KMS-11 (cell line): ENCODE measurements at regions not wholly inside any gene's neighbourhood (a gene's known extent, or its start where the extent isn't known, plus 50 kb on each side); places are given as distances from the start of the nearest gene placed in this dataset.

Experiments
- H2AFZ ChIP-seq: fragments of 200-600 bp; sonication (generic); 2 replicates; pipeline ENCODE4 v1.6.1; 2016; ENCODE audit warnings: antibody characterized with exemption, mixed run types, low read depth
- H3K27ac ChIP-seq: fragments of 200-600 bp; sonication (generic); 2 replicates; pipeline ENCODE4 v1.6.1; 2016; ENCODE audit warnings: mild to moderate bottlenecking, mixed run types
- H3K27me3 ChIP-seq: fragments of 200-600 bp; sonication (generic); 2 replicates; pipeline ENCODE4 v1.6.1; 2017; ENCODE audit warnings: mild to moderate bottlenecking, low read depth, mixed run types, moderate library complexity; ENCODE audit not compliant: insufficient read depth
- H3K36me3 ChIP-seq: fragments of 200-600 bp; sonication (generic); 2 replicates; pipeline ENCODE4 v1.6.1; 2017; ENCODE audit warnings: mild to moderate bottlenecking, mixed run types; ENCODE audit not compliant: insufficient read depth
- H3K4me1 ChIP-seq: fragments of 200-600 bp; sonication (generic); 2 replicates; pipeline ENCODE4 v1.6.1; 2016; ENCODE audit warnings: mild to moderate bottlenecking, low read depth, mixed run types; ENCODE audit not compliant: poor library complexity, severe bottlenecking
- H3K4me2 ChIP-seq: fragments of 200-600 bp; sonication (generic); 2 replicates; pipeline ENCODE4 v1.7.0; 2016; ENCODE audit warnings: mild to moderate bottlenecking, mixed run types
- H3K4me3 ChIP-seq: fragments of 200-600 bp; sonication (generic); IDR thresholded peaks from 2 replicates; pipeline ENCODE4 v1.6.1; 2017; ENCODE audit warnings: low read depth, low read length, mixed read lengths; ENCODE audit not compliant: insufficient read depth
- H3K79me2 ChIP-seq: fragments of 200-600 bp; sonication (generic); 2 replicates; pipeline ENCODE4 v1.6.1; 2016; ENCODE audit warnings: low read depth, mixed run types; ENCODE audit not compliant: insufficient read depth
- H3K9ac ChIP-seq: fragments of 200-600 bp; sonication (generic); 2 replicates; pipeline ENCODE4 v1.6.1; 2016; ENCODE audit warnings: mild to moderate bottlenecking, mixed run types
- H4K20me1 ChIP-seq: fragments of 200-600 bp; sonication (generic); 2 replicates; pipeline ENCODE4 v1.6.1; 2016; ENCODE audit warnings: mild to moderate bottlenecking, mixed run types; ENCODE audit not compliant: insufficient read depth
- TF ChIP-seq, protein P1 (sequence below): fragments of 200-600 bp; sonication (generic); conservative IDR thresholded peaks from 2 replicates; pipeline ENCODE4 v1.6.1; 2017; ENCODE audit warnings: low read depth, mild to moderate bottlenecking, antibody characterized with exemption, low read length, moderate library complexity, mixed read lengths

DNA sequence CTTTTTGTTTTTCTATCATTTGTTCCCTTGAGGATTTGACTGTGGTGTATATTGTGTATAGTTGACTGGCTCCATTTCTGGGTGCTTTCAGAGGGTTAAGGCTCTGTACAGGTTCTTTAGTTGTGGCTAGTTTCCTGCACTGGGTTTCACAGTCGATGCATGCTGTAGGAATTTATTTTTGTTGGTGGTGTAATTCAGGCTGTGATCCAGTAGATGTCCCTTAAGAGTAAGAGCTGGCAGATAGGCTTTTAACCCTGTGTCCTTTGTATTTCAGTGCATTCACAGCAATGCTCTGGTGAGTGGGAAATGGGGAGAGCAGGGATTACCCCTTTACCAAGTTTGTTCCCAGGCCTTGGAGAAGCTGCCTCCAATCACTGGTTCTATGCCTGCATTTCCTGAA lies 112.9 kb downstream of the SPATA31D1 start:
- TF ChIP-seq, protein P1, sequence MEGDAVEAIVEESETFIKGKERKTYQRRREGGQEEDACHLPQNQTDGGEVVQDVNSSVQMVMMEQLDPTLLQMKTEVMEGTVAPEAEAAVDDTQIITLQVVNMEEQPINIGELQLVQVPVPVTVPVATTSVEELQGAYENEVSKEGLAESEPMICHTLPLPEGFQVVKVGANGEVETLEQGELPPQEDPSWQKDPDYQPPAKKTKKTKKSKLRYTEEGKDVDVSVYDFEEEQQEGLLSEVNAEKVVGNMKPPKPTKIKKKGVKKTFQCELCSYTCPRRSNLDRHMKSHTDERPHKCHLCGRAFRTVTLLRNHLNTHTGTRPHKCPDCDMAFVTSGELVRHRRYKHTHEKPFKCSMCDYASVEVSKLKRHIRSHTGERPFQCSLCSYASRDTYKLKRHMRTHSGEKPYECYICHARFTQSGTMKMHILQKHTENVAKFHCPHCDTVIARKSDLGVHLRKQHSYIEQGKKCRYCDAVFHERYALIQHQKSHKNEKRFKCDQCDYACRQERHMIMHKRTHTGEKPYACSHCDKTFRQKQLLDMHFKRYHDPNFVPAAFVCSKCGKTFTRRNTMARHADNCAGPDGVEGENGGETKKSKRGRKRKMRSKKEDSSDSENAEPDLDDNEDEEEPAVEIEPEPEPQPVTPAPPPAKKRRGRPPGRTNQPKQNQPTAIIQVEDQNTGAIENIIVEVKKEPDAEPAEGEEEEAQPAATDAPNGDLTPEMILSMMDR = peak; percentile 72
- no peak overlapping the region for H3K27ac ChIP-seq
- no peak overlapping the region for H3K9ac ChIP-seq
- H2AFZ ChIP-seq = no peak overlapping the region
- no peaks in the 10 kb centered on the region for H3K36me3 ChIP-seq
- no peaks in the 10 kb centered on the region for H3K27me3 ChIP-seq
- no peak overlapping the region for H3K4me3 ChIP-seq
- no peaks in the 10 kb centered on the region for H4K20me1 ChIP-seq
- peak overlapping the region; percentile 42 for H3K4me2 ChIP-seq
- H3K79me2 ChIP-seq = peaks cover 92% of the 10 kb centered on the region
- H3K4me1 ChIP-seq = peaks cover 57% of the 10 kb centered on the region

DNA sequence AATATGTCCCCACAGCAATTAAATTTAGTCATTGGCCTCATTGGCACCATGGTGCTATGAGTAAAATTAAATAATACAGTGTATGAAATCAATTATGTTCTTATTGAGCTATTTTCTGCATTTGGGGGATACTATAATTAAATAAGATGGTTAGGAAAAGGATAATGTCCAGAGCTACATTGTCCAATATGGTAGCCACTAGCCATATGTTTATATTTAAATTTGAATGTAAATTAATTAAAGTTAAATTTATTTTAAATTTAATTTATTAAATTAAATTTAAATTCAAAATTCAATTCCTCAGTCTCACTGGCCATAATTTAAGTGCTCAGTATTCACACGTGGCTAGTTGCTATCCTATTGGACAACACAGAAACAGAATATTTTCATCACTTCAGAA lies 115.7 kb downstream of the SPATA31D1 start:
- no peak overlapping the region for H3K4me3 ChIP-seq
- H3K27me3 ChIP-seq = no peaks in the 10 kb centered on the region
- H3K9ac ChIP-seq = no peak overlapping the region
- no peaks in the 10 kb centered on the region for H3K36me3 ChIP-seq
- H4K20me1 ChIP-seq = no peaks in the 10 kb centered on the region
- H3K4me1 ChIP-seq = peaks cover 76% of the 10 kb centered on the region
- no peak overlapping the region for H2AFZ ChIP-seq
- TF ChIP-seq, protein P1 = no peak
- H3K27ac ChIP-seq = no peak overlapping the region
- H3K79me2 ChIP-seq = peaks cover 73% of the 10 kb centered on the region
- H3K4me2 ChIP-seq = no peak overlapping the region

DNA sequence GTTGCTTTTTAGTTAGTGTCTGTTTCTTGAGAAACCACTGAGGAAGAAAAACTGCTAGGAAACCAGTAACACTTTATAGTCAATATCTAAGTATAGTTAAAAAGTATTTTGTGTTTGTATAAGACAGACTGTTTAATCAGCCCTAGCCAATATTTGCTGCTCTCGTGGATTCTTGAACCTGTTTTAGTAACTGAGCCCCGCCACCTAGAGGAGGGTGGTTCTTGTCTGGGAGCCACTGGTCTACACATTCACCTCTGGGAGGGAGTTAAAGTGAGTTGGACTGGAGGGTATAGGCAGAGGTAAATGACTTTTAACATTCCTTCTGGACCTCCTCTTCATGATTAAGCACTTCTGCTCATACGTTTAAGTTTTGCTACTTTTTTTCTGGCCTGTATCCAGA lies 117.2 kb downstream of the SPATA31D1 start:
- TF ChIP-seq, protein P1 = no peak
- no peak overlapping the region for H2AFZ ChIP-seq
- H3K79me2 ChIP-seq = peaks cover 63% of the 10 kb centered on the region
- no peaks in the 10 kb centered on the region for H3K36me3 ChIP-seq
- no peaks in the 10 kb centered on the region for H4K20me1 ChIP-seq
- no peak overlapping the region for H3K27ac ChIP-seq
- no peak overlapping the region for H3K4me3 ChIP-seq
- H3K27me3 ChIP-seq = no peaks in the 10 kb centered on the region
- 0 out of 2 replicates have a peak overlapping the region, but pooled peaks have one; percentile 1 for H3K4me2 ChIP-seq
- no peak overlapping the region for H3K9ac ChIP-seq
- peaks cover 68% of the 10 kb centered on the region for H3K4me1 ChIP-seq

DNA sequence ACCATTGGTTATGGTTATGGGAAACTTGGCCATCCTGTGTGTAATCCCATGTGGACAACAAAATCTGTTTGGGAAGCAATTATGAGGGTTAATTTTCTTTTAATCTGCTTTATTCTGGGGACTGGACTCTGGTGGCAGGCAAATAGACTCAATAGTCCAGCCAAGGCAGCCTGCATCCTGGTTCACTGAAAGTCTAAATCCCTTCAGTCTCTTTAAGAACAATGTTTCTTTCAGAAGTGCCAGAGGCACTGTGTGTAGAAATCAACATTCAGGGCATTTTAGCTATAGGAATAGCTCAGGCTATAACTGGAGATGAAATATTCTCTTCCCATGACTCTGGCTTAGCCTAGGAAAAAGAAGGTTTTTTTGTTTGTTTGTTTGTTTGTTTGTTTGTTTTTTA lies 118.0 kb downstream of the SPATA31D1 start:
- Histone ChIP-seq H3K4me1 (peaks cover 60% of the 10 kb centered on the region), H3K27ac (no peak overlapping the region), H3K36me3 (no peaks in the 10 kb centered on the region), H2AFZ (no peak overlapping the region), H4K20me1 (no peaks in the 10 kb centered on the region), H3K4me2 (no peak overlapping the region), H3K9ac (no peak overlapping the region), H3K79me2 (peaks cover 56% of the 10 kb centered on the region), H3K27me3 (no peaks in the 10 kb centered on the region), H3K4me3 (no peak overlapping the region)
- TF ChIP-seq, protein P1 = no peak
